ENCODE measurements at regions not wholly inside any gene's neighbourhood (a gene's known extent, or its start where the extent isn't known, plus 50 kb on each side); places are given as distances from the start of the nearest gene placed in this dataset.
"Not testable (repeated sequence)": the region's sequence is repeated elsewhere in the genome, so short reads cannot be mapped to it uniquely, and the experiment has no call there.

DNA sequence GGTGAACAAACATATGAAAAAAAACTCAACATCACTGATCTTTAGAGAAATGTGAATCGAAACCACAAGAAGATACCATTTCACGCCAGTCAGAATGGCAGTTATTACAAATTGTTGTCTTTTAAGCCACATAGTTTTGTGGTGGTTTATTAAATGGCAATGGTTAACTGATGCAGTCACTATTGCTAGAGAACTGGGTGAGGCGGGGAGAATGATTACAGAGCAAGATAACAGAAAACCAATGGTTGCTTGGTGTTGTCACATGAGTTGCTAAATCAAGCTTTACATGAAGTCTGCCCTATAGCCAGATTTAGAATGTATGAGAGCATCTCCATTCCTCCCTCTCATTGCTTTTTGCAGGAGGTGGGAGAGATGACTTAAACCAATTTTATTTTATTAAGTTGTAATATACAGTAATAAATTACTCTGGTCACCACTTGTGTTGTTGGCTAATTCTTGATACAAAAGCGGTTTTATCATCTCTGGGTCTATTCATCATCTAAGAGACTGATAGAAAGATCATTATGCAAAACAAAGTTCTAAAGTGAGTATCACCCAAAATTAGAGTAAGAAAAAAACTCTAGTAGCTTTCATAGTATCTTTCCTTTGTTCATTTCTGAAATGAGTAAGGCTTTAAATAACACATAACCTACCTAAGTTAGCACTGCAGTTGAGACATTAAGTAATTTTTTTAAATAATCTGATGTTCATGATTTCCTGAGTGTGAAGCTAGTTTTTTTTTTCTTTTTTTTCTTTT lies 859.5 kb downstream of the STIM2 start:
- no peak for DNase-seq (ENCODE audit: low read depth, low spot score)

DNA sequence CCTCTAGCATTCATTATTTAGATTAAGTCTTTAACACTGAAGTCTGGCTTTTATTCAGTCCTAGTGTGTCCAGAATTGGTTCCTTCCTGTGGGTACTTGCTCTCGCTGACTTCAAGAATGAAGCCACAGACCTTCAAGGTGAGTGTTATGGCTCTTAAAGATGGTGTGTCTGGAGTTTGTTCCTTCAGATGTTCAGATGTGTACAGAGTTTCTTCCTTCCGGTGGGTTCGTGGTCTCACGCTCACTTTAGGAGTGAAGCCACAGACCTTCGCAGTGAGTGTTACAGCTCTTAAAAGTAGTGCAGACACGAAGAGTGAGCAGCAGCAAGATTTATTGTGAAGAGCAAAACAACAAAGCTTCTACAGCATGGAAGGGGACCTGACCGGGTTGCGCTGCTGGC lies 860.6 kb downstream of the STIM2 start:
- DNase-seq (ENCODE audit: low read depth, low spot score): no peak

DNA sequence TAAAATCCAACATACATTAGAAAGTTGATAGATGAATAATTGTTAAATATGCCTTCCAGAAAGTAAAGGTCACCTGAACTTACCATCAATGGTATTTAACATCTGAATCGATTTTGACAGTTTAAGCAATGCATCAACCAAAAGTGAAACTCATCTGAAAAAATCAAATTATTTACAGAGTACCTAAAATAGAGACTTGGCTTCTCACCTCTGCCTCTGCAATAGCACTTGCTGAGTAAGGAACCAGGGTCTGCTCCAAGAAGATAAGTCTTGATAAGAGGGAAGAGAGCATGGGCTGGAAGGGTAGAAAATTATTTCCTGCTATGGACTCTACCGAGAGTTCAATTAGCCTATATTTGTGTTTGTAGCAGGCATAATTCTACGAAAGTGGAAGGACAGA lies 868.3 kb downstream of the STIM2 start:
- DNase-seq (ENCODE audit: low read depth, low spot score): no peak

DNA sequence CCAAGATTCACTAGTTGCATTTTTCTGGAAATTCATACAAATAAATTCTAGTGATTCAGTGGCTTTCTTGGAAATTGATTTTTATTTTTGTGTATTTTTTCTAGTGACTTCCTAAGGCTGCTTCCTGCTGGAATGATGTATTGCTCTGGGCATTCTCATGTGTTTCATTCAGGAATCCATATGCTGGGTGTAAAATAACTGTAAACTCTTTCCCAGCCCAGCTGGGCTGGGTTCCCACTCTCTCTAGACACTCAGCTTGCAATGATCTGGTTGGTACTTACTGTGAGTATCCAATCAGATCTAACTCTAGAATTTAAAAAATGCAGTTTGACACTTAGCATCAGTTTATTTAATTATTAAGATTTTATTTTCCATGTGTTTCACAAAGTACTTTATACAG lies 882.2 kb downstream of the STIM2 start:
- no peak for DNase-seq (ENCODE audit: low read depth, low spot score)

DNA sequence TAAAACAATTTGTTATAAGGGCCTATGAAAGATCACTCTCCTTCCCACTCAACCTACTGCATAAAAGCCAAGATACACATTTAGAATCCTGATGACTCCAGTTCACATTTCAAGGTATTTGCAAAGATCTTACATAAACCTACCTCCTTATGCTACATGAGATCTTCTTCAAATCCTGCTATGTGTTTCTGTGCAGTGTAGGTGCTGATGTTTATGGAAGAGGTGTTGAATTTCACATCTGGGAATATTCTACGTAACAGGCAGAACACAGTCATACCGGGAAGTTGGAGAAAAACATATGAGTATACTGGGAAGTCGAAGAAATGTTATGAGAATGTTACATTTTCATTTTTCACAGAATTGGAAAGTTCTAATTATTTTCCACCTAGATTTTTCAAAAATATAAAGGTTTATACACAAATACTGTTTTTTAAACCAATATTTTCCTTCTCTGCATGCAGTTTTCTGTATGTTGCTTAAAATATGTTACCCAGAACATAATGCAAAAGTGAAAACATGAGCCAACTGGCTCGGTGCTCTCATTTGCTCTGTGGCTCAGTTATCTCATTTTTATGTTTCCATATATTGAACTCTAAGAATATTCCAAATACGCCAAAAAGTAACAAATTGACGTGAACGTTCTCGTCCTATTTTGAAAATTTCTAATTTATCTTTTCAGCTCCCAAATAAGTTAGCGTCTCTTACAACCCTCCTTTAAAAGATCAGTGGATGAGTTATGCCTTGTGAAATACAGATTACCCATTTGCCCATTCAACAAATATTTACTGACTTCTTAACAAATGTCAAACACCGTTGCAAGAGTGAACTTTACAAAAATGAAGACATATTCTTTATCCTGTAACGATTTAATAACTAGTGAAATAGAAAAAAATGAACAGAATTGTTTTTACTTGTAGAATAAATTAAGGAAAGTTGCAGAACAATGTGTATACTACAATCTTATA lies 899.3 kb downstream of the STIM2 start:
- no peak for DNase-seq (ENCODE audit: low read depth, low spot score)

DNA sequence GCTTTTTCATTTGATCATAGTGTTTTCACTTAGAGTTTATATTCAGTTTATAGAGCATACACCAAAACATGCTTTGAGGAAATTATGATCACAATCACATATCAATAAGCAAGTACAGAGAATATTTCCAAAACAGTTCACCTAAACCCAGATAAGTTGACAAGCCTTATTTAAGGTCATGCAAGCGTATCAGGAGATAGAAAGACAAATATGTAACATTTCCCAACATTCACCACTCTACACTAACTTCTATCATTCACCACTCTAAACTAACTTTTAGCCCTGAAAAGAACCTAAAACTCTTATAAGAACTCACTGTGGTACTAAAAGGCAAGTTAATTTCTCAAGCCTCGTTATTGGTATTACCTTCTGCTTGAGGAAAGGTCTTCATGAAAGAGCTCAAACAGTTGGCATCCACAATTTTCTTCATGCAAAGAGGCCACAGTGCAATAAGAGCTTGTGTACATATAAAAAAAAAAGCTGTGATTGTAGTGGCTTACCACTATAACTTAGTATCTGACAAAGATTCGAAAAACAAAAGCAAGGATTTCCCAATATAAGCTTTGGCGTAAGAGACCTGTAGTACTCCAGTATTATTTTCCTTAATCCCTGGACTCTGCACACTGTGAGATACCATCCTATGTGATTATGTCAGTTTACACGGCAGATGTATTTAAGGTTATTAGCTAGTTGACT lies 903.3 kb downstream of the STIM2 start:
- no peak for DNase-seq (ENCODE audit: low read depth, low spot score)

DNA sequence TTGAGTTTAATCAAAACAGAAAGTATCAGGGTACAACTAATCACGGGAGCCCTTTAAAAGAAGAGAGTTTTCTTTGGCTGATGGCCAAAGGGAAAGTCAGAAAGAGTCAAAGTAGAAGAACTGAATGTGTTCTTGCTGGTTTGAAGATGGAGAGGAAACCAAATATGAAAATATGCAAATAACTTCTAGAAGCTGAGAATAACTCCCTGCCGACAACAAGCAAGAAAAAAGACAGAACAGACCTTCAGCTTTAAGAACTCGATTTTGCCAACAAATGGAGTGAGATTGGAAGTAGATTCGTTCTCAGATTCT lies 903.8 kb downstream of the STIM2 start:
- DNase-seq (ENCODE audit: low read depth, low spot score): no peak

DNA sequence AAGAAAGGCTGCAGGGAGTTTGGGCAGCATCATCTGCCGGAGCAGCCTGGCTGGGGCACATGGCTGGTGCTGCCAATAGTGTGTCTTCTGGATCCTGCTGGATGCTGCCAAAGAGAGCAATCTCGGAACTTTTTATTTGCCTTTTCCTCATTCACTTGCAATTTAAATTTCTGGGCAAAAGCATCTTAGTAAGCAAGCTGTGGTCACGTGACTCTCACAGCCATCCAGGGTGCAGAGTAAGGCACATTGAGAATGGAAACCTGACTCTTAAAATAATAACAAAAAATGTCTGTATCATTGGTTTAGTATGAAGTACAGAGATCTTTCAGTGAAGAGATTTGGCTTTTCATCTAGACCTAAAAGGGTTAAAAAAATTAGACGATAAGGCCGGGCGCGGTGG lies 910.3 kb downstream of the STIM2 start:
- DNase-seq (ENCODE audit: low read depth, low spot score): no peak

DNA sequence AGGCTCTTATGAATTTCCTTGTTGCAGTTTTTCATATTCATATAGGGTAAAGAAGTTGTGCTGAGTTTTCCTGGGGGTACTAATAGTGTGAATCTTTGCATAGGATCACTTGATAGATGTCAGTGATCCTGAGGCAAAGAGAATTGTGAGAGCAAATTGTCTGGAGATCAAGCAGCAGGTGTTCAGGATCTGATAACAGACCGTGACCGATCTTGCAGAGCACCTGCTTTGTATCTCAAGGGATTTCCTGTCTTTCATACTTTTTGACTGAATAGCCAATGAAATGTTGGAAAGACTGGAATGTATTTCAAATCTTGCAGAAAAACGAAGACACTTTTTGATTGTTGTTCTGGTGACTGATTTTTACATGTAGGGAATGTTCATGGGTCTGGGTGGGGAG lies 914.5 kb downstream of the STIM2 start:
- DNase-seq (ENCODE audit: low read depth, low spot score): no peak

DNA sequence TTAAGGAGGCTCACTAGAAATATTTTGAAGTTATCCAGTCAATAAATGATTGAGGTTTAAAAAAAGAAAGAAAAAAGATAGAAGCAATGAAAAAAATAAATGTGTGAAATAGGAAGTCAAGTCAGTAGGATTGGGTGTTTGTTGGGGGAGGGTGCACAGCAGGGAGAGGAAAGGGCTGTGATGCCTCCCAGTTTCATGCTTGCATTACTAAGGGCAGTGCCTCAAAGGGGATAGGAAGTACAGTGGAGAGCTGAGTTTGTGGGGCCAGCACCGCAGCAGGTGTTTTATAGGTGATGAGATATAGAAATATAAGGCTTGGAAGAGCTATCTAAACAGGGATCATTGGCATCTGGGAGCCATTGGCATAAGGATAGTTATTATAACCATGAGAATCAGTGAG lies 919.2 kb downstream of the STIM2 start:
- DNase-seq (ENCODE audit: low read depth, low spot score): no peak

DNA sequence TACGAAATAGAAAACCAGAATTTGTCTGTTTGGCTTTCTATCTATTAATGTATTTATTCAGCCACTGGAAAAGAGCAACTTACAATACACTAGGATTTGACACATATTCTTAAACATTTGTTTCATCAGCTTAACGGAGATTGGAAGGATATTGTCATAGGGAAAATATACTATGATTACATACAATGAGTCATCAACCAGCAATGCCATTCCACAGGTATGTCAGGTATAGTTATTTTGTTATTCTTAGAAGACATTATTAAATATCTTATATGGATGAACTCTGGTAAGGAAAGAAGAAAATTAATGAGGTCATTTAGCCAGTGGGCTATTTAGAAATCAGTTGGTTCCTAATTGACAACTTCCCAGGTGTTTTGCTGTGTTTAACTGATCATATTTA lies 926.6 kb downstream of the STIM2 start:
- no peak for DNase-seq (ENCODE audit: low read depth, low spot score)

DNA sequence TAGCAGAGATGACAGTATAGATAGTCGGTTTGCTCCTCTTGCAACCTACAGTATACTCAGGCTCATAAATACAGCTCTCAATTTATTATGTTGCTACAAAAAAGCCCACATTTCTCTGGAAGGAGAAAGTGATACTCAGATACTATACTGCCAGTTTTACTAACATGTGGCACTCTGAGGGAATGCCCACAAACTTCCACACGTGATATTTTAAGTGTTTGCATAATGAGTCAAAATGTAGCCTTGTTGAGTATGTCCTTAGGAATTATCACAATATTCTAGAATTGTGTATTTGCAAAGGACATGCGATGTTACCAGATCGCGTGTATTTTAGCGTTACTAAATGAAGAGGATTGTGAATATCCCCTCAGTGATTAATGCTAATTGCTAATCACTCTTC lies 929.1 kb downstream of the STIM2 start:
- DNase-seq (ENCODE audit: low read depth, low spot score): no peak

DNA sequence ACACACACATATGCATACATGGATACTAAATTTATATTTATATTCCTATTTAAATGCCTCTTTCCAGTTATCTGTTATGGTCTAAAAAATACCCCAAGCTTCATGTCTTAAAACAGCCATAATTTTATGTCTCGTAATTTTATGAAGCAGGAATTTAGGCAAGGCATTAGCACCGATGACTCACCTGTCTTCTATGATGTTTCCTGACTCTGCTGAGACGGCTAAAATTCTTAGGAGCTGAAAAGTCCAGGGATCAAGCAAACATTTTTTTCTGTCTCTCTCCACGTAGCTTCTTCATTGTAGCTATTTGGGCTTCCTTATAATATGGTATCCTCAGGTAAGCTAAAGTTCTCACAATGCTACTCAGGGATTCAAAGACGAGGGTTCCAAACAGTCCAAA lies 930.3 kb downstream of the STIM2 start:
- no peak for DNase-seq (ENCODE audit: low read depth, low spot score)

DNA sequence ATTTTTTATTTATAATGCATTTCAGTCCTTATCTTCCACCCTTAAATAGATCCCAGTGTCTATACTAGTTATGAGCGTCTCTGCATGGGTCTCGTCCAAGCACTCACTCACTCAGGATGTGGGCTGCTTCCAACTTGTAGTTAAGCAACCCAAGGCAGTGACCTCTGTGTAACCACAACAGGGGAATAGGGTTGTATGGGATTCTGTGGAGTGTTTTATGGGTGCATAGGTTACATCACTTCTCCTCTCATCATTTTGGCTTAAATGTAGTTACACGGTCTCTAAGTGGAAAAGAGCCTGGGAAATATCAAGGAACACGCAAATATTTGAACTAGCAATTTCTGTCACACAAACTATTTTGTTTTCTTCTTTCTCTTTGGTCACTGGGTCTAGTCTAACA lies 931.0 kb downstream of the STIM2 start:
- no peak for DNase-seq (ENCODE audit: low read depth, low spot score)

DNA sequence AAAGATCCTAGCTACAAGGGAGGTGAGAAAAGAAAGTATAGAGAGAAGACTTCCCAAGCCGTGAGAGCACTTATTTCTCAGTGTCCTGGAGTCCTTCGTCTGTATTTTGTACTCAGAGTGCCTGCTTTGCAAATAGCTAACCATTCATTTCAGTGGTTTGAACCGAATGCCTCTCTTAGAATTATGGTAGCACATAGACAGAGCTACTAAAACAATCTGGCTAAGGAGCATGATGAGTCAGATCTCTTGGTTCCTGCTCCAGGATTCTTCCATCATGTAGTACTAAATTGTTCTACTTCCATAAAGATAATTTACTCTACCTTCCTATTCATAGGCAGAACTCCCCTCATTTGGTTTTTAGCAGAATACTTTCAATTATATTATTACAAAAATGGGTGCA lies 946.6 kb downstream of the STIM2 start:
- no peak for DNase-seq (ENCODE audit: low read depth, low spot score)

DNA sequence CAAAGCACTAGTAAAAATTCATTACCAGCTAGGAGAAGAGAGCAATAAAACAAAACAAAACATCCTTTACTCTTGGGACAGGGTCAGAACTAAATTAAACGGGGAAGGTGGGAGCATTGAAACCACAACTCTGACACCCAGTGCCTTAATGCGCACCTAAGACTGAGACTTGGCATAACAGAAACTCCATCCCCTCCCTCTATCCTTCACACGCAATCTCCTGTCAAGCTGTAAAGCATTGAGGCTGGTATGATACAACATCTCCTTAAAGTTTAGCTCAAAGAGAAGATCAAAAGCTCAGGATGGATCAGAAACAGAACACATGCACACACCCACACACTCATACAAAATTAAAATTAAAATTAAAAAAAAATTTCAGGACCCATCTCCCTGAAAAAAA lies 951.3 kb downstream of the STIM2 start:
- no peak for DNase-seq (ENCODE audit: low read depth, low spot score)

DNA sequence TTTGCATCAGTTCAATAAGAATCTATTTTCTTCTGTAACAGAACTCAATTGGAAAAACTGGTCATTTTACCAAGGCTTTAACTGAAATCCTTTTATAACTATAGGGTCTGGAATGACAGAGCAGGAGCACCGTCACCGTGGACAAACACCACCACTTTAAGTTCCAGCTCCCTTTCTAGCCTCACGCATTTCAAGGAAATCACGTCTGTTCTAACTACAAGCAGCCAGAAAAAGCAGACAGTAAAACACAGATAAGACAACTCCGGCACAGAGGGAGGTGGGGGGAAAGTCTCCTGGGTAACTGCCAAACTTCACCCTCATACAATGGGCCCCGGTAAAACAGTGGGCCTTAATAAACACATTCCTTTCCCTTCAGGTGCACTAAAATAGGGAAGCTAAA lies 952.6 kb downstream of the STIM2 start:
- not testable (repeated sequence) for DNase-seq (ENCODE audit: low read depth, low spot score)

DNA sequence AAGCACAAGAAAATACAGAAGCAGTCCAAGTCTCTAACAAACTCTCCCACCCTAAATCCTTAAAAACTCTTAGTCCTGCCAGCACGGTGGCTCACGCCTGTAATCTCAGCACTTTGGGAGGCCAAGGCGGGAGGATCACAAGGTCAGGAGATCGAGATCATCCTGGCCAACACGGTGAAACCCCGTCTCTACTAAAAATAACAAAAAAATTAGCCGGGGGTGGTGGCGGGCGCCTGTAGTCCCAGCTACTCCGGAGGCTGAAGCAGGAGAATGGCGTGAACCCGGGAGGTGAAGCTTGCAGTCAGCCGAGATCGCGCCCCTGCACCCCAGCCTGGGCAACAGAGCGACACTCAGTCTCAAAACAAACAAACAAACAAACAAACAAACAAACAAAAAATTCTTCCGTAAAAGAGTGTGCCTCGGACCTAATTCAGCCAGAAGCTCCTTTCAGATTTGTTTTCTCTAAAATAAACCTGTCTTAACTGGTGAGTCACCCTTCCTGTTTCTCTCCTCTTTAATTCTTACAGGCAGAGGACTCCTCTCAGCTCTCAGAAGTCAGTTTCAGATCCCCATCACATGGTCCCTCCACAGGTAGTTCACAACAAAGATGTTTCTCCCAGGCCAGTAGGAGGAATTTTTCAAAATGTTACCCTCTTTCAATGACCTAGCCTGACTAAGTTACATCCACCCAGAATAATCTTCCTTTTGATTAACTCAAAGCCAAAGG lies 953.2 kb downstream of the STIM2 start:
- not testable (repeated sequence) for DNase-seq (ENCODE audit: low read depth, low spot score)

DNA sequence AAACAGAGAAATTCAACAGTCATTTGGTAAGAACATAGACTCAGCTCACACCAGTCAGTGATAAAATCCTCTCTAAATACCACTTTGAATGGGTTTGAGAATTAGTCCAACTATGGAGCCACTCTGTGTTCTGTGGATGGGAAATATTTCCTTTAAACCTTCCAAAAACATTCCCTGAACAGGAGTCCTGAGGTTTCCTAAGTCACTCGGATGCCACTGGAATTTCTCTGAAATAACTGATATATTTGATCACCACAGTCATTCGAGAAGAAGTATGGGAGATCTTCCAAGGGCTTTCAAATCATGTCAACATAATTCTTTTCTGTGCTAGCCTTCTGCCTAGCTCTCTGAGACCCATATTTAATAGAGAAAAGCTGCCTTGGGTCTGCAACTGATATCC lies 958.6 kb downstream of the STIM2 start:
- no peak for DNase-seq (ENCODE audit: low read depth, low spot score)

DNA sequence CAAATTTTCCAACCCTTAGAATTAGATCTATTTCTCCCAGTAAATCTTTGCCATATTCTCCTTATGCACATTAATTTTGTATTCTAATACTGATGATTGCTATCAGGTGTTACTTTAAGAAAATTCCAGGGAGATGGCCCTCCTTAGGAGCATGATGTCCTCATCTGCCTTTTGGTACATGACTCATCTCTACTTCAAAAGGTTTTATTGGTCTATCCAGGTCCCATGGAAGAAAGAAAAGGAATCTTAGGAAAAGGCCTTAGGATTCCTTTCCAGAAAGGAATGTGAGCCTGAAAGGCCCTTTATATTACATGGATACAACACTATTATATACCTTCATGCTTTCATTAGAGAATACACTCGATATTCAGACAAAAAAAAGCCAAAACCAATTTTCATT lies 968.2 kb downstream of the STIM2 start:
- DNase-seq (ENCODE audit: low read depth, low spot score): no peak

DNA sequence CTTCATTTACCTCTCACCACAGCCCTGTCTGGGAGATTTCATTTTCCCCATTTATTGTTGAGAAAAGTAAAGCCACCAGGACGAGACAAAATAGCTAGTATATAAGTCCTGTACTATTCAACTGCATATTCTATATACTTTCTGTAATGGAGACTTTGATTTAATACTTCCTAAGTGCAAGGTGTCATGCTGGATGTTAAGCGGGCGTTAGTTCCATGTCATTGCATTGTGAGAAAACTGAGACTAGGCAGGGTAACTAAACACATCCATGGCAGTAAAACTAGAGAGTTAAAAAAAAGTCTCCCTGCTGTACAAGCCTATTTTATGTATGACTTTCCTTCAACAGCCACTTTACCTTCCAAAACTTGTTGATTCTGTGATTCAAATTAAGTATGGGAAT lies 969.6 kb downstream of the STIM2 start:
- no peak for DNase-seq (ENCODE audit: low read depth, low spot score)

DNA sequence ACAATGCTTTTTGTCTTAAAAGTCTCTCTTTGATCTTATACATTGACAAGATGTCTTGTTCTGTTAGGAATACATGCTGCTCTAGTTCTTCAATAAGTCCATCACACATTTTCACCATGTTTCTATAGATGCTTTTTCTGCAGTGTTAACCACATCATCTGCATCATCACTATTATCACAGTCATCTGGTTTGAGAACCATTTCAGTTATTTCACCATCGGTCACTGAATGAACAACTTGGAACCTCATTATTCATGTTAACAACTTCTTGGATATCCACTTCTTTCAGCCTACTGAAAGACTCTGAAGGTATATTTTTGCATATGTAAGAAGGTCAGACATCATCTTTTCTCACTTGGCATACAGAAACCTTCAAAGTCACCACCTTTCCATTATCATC lies 975.2 kb downstream of the STIM2 start:
- DNase-seq (ENCODE audit: low read depth, low spot score): no peak

Measured in pulmonary artery endothelial cell (primary cell).